CD4-positive, alpha-beta T cell (primary cell): ENCODE measurements at regions not wholly inside any gene's neighbourhood (a gene's known extent, or its start where the extent isn't known, plus 50 kb on each side); places are given as distances from the start of the nearest gene placed in this dataset.

ENCODE experiments used
- ATAC-seq: fragments of 200-7000 bp; cut with Tn5 transposase; one replicate; pipeline ENCODE4 v1.10.0; 2022; ENCODE audit warnings: mild to moderate bottlenecking; ENCODE audit not compliant: poor library complexity
- CTCF ChIA-PET: fragments of 350-600 bp; sonication (Branson Sonifier 250); formaldehyde crosslinking; loops from one replicate; lab custom pipeline; 2021; ENCODE audit warnings: antibody characterized with exemption, inconsistent platforms; lab: Charles Lee
- POLR2A ChIA-PET: fragments of 350-600 bp; sonication (Branson Sonifier 250); formaldehyde crosslinking; loops from one replicate; lab custom pipeline; 2021; ENCODE audit warnings: antibody characterized with exemption, inconsistent platforms; lab: Charles Lee
- DNase-seq, 14 experiments: peaks; one replicate each; pipeline ENCODE4 v3.0.0-alpha.2; 2013 to 2020; ENCODE audit warnings: mixed read lengths in 2 of 14
- H3K27ac ChIP-seq, 2 donors: one replicate each; pipeline versions ENCODE4 v1.5.1 to v1.7.0; 2013; ENCODE audit warnings: low read length in 2 of 2, low read depth in 1 of 2, mild to moderate bottlenecking in 1 of 2
- H3K27me3 ChIP-seq, 2 experiments: 1 replicate in 1 of 2; 2 replicates in 1 of 2; pipeline versions ENCODE4 v1.6.1 to v1.7.0; 2013; ENCODE audit warnings: low read length in 2 of 2, control low read depth in 1 of 2, mild to moderate bottlenecking in 1 of 2, moderate library complexity in 1 of 2; ENCODE audit not compliant: insufficient read depth in 2 of 2, control insufficient read depth in 1 of 2
- H3K36me3 ChIP-seq: one replicate; pipeline ENCODE4 v1.6.1; 2013; ENCODE audit warnings: low read length, control low read depth; ENCODE audit not compliant: insufficient read depth
- H3K4me1 ChIP-seq: one replicate; pipeline ENCODE4 v1.6.1; 2013; ENCODE audit warnings: low read length, control low read depth; ENCODE audit not compliant: insufficient read depth
- H3K4me3 ChIP-seq: one replicate; pipeline ENCODE4 v1.5.1; 2013; ENCODE audit warnings: mild to moderate bottlenecking, low read length, moderate library complexity
- H3K9me3 ChIP-seq, 2 experiments: 1 replicate in 1 of 2; 2 replicates in 1 of 2; pipeline versions ENCODE4 v1.6.1 to v1.7.0; 2013; ENCODE audit warnings: low read length in 2 of 2, mild to moderate bottlenecking in 2 of 2, control low read depth in 1 of 2, moderate library complexity in 1 of 2; ENCODE audit not compliant: control insufficient read depth in 1 of 2, insufficient read depth in 1 of 2
- H3K27ac Mint-ChIP-seq: one replicate; pipeline ENCODE4 v1.8.0; 2020; ENCODE audit warnings: mixed read lengths
- H3K27me3 Mint-ChIP-seq: one replicate; pipeline ENCODE4 v1.8.0; 2021; ENCODE audit warnings: mixed read lengths
- H3K36me3 Mint-ChIP-seq: one replicate; pipeline ENCODE4 v1.8.0; 2021; ENCODE audit warnings: low read depth, mixed read lengths
- H3K4me1 Mint-ChIP-seq: one replicate; pipeline ENCODE4 v1.8.0; 2021; ENCODE audit warnings: low read depth, mixed read lengths
- H3K4me3 Mint-ChIP-seq: one replicate; pipeline ENCODE4 v1.8.0; 2020; ENCODE audit warnings: mild to moderate bottlenecking, mixed read lengths
- H3K9me3 Mint-ChIP-seq: one replicate; pipeline ENCODE4 v1.8.0; 2020; ENCODE audit warnings: mixed read lengths
- CTCF ChIP-seq: fragments of 200-600 bp; IDR thresholded peaks from one replicate; pipeline ENCODE4 v1.8.0; 2022; ENCODE audit warnings: antibody characterized with exemption, mild to moderate bottlenecking
- intact Hi-C, 2 experiments: fragments of 100-400 bp; cut with DNase I in 1 of 2; cut with micrococcal nuclease in 1 of 2; formaldehyde crosslinking; loops; one replicate each; pipeline versions ENCODE4 v1.15.1 to v1.9.0; 2023 to 2025; cut with DNase I, micrococcal nuclease

GRCh38 chr1:22368125-22368524, 83.5 kb upstream of the ZBTB40 start:
- no peak overlapping the region for H3K27ac Mint-ChIP-seq
- ATAC-seq = no peak
- H3K9me3 Mint-ChIP-seq = no peaks in the 10 kb centered on the region

GRCh38 chr1:22369294-22370189, 82.1 kb upstream of the ZBTB40 start:
- H3K4me1 ChIP-seq = no peaks in the 10 kb centered on the region
- H3K9me3 ChIP-seq = peaks cover 0 to 4% of the 10 kb centered on the region in 2 experiments
- no peaks in the 10 kb centered on the region for H3K36me3 Mint-ChIP-seq
- no peak overlapping the region for H3K4me3 Mint-ChIP-seq
- intact Hi-C loops = no loop called here
- H3K9me3 Mint-ChIP-seq = no peaks in the 10 kb centered on the region
- ATAC-seq = no peak
- H3K27me3 ChIP-seq = peaks cover 2 to 7% of the 10 kb centered on the region in 2 experiments
- POLR2A ChIA-PET = no interaction called here
- H3K27ac ChIP-seq = no peak overlapping the region
- H3K27ac Mint-ChIP-seq = no peak overlapping the region
- H3K4me1 Mint-ChIP-seq = no peaks in the 10 kb centered on the region
- DNase-seq = no peak
- H3K4me3 ChIP-seq = no peak overlapping the region
- H3K27me3 Mint-ChIP-seq = peaks cover 38% of the 10 kb centered on the region
- CTCF ChIA-PET = no interaction called here
- no peaks in the 10 kb centered on the region for H3K36me3 ChIP-seq
- no peak for TF ChIP-seq CTCF

More at GRCh38 chr1:22368125-22368524, 83.5 kb upstream of the ZBTB40 start:
- TF ChIP-seq CTCF = no peak
- ChIA-PET POLR2A (no interaction called here), CTCF (no interaction called here)
- DNase-seq = no peak
- peaks cover 48% of the 10 kb centered on the region for H3K27me3 Mint-ChIP-seq
- no peaks in the 10 kb centered on the region for H3K36me3 ChIP-seq
- H3K4me1 Mint-ChIP-seq = no peaks in the 10 kb centered on the region
- peaks cover 0 to 1% of the 10 kb centered on the region in 2 experiments for H3K9me3 ChIP-seq
- no peak overlapping the region for H3K4me3 ChIP-seq
- intact Hi-C loops = no loop called here
- no peaks in the 10 kb centered on the region for H3K36me3 Mint-ChIP-seq
- H3K4me3 Mint-ChIP-seq = no peak overlapping the region
- H3K27ac ChIP-seq = no peak overlapping the region
- H3K27me3 ChIP-seq = peaks cover 7% of the 10 kb centered on the region in 2 experiments
- no peaks in the 10 kb centered on the region for H3K4me1 ChIP-seq

- Histone ChIP-seq H3K36me3 (no peaks in the 10 kb centered on the region), H3K27ac (no peak overlapping the region), H3K4me3 (no peak overlapping the region), H3K4me1 (no peaks in the 10 kb centered on the region), H3K9me3 (peaks cover 0 to 4% of the 10 kb centered on the region in 2 experiments), H3K27me3 (peaks cover 2 to 7% of the 10 kb centered on the region in 2 experiments)
- peaks cover 37% of the 10 kb centered on the region for H3K27me3 Mint-ChIP-seq
- H3K36me3 Mint-ChIP-seq = no peaks in the 10 kb centered on the region
- CTCF ChIA-PET = no interaction called here
- POLR2A ChIA-PET = no interaction called here
- DNase-seq = no peak
- H3K4me3 Mint-ChIP-seq = no peak overlapping the region
- no peak for TF ChIP-seq CTCF
- intact Hi-C loops = no loop called here
- no peak for ATAC-seq
- no peak overlapping the region for H3K27ac Mint-ChIP-seq
- H3K9me3 Mint-ChIP-seq = no peaks in the 10 kb centered on the region
- no peaks in the 10 kb centered on the region for H3K4me1 Mint-ChIP-seq
Observed at GRCh38 chr1:22370190-22370498, 81.5 kb upstream of the ZBTB40 start.
